ENCODE measurements at regions not wholly inside any gene's neighbourhood (a gene's known extent, or its start where the extent isn't known, plus 50 kb on each side); places are given as distances from the start of the nearest gene placed in this dataset.

GRCh38 chr3:18546632-18547031, 121.5 kb upstream of the SATB1 start:
- ChIA-PET POLR2A (ENCODE audit: low non-redundant PET) (no interaction called here), CTCF (no interaction called here)
- DNase-seq (ENCODE audit: low spot score): no peak

GRCh38 chr3:18544146-18544545, 119.0 kb upstream of the SATB1 start:
- CTCF ChIA-PET: no interaction called here
- no peak for DNase-seq (ENCODE audit: low spot score)
- POLR2A ChIA-PET (ENCODE audit: low non-redundant PET): no interaction called here
- H3K27ac ChIP-seq: no peak overlapping the region
- TF ChIP-seq CTCF (conservative IDR thresholded peaks at IDR 0.05; ENCODE audit: low read depth): no peak

More at GRCh38 chr3:18546632-18547031, 121.5 kb upstream of the SATB1 start:
- H3K27ac ChIP-seq: no peak overlapping the region
- TF ChIP-seq CTCF (conservative IDR thresholded peaks at IDR 0.05; ENCODE audit: low read depth): no peak

GRCh38 chr3:18538463-18539230, 113.5 kb upstream of the SATB1 start:
- TF ChIP-seq CTCF (conservative IDR thresholded peaks at IDR 0.05; ENCODE audit: low read depth): no peak
- H3K27ac ChIP-seq: no peak overlapping the region
- ChIA-PET POLR2A (ENCODE audit: low non-redundant PET) (no interaction called here), CTCF (no interaction called here)
- DNase-seq (ENCODE audit: low spot score): no peak

DNA sequence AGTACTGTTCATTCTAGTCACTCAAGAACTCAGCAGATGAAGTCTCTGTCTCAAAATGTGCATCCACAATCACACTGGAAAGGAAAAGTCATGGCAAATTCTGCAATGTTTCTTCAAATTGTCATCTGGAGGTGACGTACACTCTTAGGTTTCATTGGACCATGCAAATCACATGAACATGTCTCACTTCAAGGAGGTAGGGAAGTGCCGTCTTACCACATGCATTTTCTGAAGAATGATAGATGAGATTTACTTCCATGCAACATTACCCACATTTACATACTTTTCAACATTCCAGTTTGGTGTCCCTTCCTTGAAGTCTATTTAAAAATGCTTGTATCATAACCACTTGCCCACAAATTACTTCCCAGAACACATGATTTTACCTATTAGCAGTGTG, 107.9 kb upstream of the SATB1 start:
- DNase-seq (ENCODE audit: low spot score): no peak
- POLR2A ChIA-PET (ENCODE audit: low non-redundant PET): no interaction called here
- TF ChIP-seq CTCF (conservative IDR thresholded peaks at IDR 0.05; ENCODE audit: low read depth): no peak
- CTCF ChIA-PET: no interaction called here
- no peak overlapping the region for H3K27ac ChIP-seq

DNA sequence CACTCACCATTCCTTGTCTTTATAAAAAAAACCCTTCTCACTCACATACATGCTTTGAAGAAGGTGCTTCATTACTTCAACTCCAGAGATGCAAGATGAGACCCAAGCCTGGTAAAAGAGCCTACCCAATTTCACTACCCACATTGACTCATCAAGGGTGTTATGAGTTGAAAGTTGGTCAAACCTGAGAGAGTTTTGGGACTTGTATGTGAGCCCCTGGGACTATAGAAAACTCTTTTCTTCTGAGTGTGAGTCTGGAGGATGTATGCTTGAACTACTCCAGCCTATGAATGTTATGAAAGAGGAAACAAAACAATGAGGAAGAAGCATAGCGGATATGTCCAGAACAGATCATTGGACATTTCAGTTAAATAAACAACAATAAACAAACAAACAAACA, 106.5 kb upstream of the SATB1 start:
- CTCF ChIA-PET: no interaction called here
- H3K27ac ChIP-seq: no peak overlapping the region
- POLR2A ChIA-PET (ENCODE audit: low non-redundant PET): no interaction called here
- no peak for TF ChIP-seq CTCF (conservative IDR thresholded peaks at IDR 0.05; ENCODE audit: low read depth)
- DNase-seq (ENCODE audit: low spot score): no peak

- ChIA-PET POLR2A (ENCODE audit: low non-redundant PET) (no interaction called here), CTCF (no interaction called here)
- no peak for DNase-seq (ENCODE audit: low spot score)
- no peak for TF ChIP-seq CTCF (conservative IDR thresholded peaks at IDR 0.05; ENCODE audit: low read depth)
- H3K27ac ChIP-seq: no peak overlapping the region
These were observed 104.5 kb upstream of the SATB1 start for GRCh38 chr3:18529631-18530030.

All from RWPE1 (cell line).